H9 (cell line): ENCODE measurements at regions not wholly inside any gene's neighbourhood (a gene's known extent, or its start where the extent isn't known, plus 50 kb on each side); places are given as distances from the start of the nearest gene placed in this dataset.

ENCODE experiments used
- DNase-seq: peaks from one replicate; pipeline ENCODE4 v3.0.0-alpha.2; 2017
- H2AFZ ChIP-seq: one replicate; pipeline ENCODE4 v1.6.1; 2013; ENCODE audit warnings: mild to moderate bottlenecking, low read length, control low read depth, moderate library complexity
- H2AK5ac ChIP-seq: 2 replicates; pipeline ENCODE4 v1.6.1; 2013; ENCODE audit warnings: low read length, control low read depth, mixed read lengths; ENCODE audit not compliant: insufficient read length
- H2BK120ac ChIP-seq: one replicate; pipeline ENCODE4 v1.6.1; 2013; ENCODE audit warnings: low read depth, mild to moderate bottlenecking, low read length, control low read depth, inconsistent platforms; ENCODE audit not compliant: poor library complexity, severe bottlenecking
- H2BK12ac ChIP-seq: 2 replicates; pipeline ENCODE4 v1.6.1; 2013; ENCODE audit warnings: low read length, control low read depth, mixed read lengths, low read depth; ENCODE audit not compliant: insufficient read length
- H2BK15ac ChIP-seq: 2 replicates; pipeline ENCODE4 v1.6.1; 2013; ENCODE audit warnings: low read depth, low read length, control low read depth
- H2BK20ac ChIP-seq: one replicate; pipeline ENCODE4 v1.6.1; 2013; ENCODE audit warnings: low read depth, mild to moderate bottlenecking, low read length, control low read depth, inconsistent platforms; ENCODE audit not compliant: poor library complexity, severe bottlenecking
- H2BK5ac ChIP-seq: 2 replicates; pipeline ENCODE4 v1.6.1; 2013; ENCODE audit warnings: low read length, control low read depth, mixed read lengths; ENCODE audit not compliant: insufficient read length
- H3K14ac ChIP-seq: 2 replicates; pipeline ENCODE4 v1.6.1; 2013; ENCODE audit warnings: low read length, control low read depth; ENCODE audit not compliant: insufficient read depth
- H3K18ac ChIP-seq: 2 replicates; pipeline ENCODE4 v1.6.1; 2013; ENCODE audit warnings: low read depth, mild to moderate bottlenecking, mixed read lengths, low read length, control low read depth; ENCODE audit not compliant: insufficient read length
- H3K23ac ChIP-seq: 2 replicates; pipeline ENCODE4 v1.6.1; 2013; ENCODE audit warnings: low read length, control low read depth, mixed read lengths, low read depth; ENCODE audit not compliant: insufficient read length
- H3K23me2 ChIP-seq: 2 replicates; pipeline ENCODE4 v1.6.1; 2013; ENCODE audit warnings: low read depth, mild to moderate bottlenecking, mixed read lengths, low read length, control low read depth; ENCODE audit not compliant: insufficient read length, poor library complexity, severe bottlenecking
- H3K27ac ChIP-seq: 2 replicates; pipeline ENCODE4 v1.5.1; 2013; ENCODE audit warnings: low read length, control low read depth, mixed read lengths, low read depth; ENCODE audit not compliant: insufficient read length
- H3K27me3 ChIP-seq: 2 replicates; pipeline ENCODE4 v1.6.1; 2013; ENCODE audit warnings: low read length, control low read depth, inconsistent platforms; ENCODE audit not compliant: insufficient read depth
- H3K4ac ChIP-seq: 2 replicates; pipeline ENCODE4 v1.6.1; 2013; ENCODE audit warnings: low read depth, mild to moderate bottlenecking, control low read depth, inconsistent platforms, low read length, moderate library complexity
- H3K4me1 ChIP-seq: 2 replicates; pipeline ENCODE4 v1.6.1; 2013; ENCODE audit warnings: low read length, control low read depth, inconsistent platforms; ENCODE audit not compliant: insufficient read depth
- H3K4me2 ChIP-seq: 2 replicates; pipeline ENCODE4 v1.6.1; 2013; ENCODE audit warnings: low read length, control low read depth, mixed read lengths; ENCODE audit not compliant: insufficient read length, insufficient read depth
- H3K56ac ChIP-seq: 2 replicates; pipeline ENCODE4 v1.6.1; 2013; ENCODE audit warnings: low read depth, mild to moderate bottlenecking, mixed read lengths, low read length, control low read depth; ENCODE audit not compliant: insufficient read length
- H3K79me1 ChIP-seq: 2 replicates; pipeline ENCODE4 v1.6.1; 2013; ENCODE audit warnings: low read depth, mild to moderate bottlenecking, moderate library complexity, low read length, control low read depth, inconsistent platforms; ENCODE audit not compliant: insufficient read depth, poor library complexity, severe bottlenecking
- H3K79me2 ChIP-seq: 2 replicates; pipeline ENCODE4 v1.6.1; 2013; ENCODE audit warnings: low read length, control low read depth, inconsistent platforms; ENCODE audit not compliant: insufficient read depth
- H3K9ac ChIP-seq: 2 replicates; pipeline ENCODE4 v1.6.1; 2013; ENCODE audit warnings: low read length, control low read depth, mixed read lengths; ENCODE audit not compliant: insufficient read length; ENCODE audit errors: extremely low read depth
- H3K9me3 ChIP-seq: one replicate; pipeline ENCODE4 v1.6.1; 2013; ENCODE audit warnings: low read depth, low read length, inconsistent platforms; ENCODE audit not compliant: control insufficient read depth
- H3T11ph ChIP-seq: one replicate; pipeline ENCODE4 v1.6.1; 2013; ENCODE audit warnings: mild to moderate bottlenecking, low read length, control low read depth, inconsistent platforms
- H4K20me1 ChIP-seq: one replicate; pipeline ENCODE4 v1.6.1; 2013; ENCODE audit not compliant: control insufficient read depth, insufficient read length, insufficient read depth
- H4K5ac ChIP-seq: 2 replicates; pipeline ENCODE4 v1.6.1; 2013; ENCODE audit warnings: low read depth, mild to moderate bottlenecking, mixed read lengths, low read length, control low read depth; ENCODE audit not compliant: insufficient read length
- H4K8ac ChIP-seq: replicated peaks from 2 replicates; pipeline ENCODE4 v1.6.1; 2013; ENCODE audit warnings: low read length, control low read depth, mixed read lengths, low read depth; ENCODE audit not compliant: insufficient read length
- H4K91ac ChIP-seq: 2 replicates; pipeline ENCODE4 v1.6.1; 2013; ENCODE audit warnings: low read depth, mild to moderate bottlenecking, moderate library complexity, mixed read lengths, low read length, control low read depth; ENCODE audit not compliant: insufficient read length
- H3K27ac Mint-ChIP-seq, 3 experiments: 2 replicates in 2 of 3; 3 replicates in 1 of 3; pipeline ENCODE4 v1.8.0; 2020 to 2021; ENCODE audit warnings: mixed read lengths in 3 of 3, mild to moderate bottlenecking in 1 of 3, moderate library complexity in 1 of 3
- H3K27me3 Mint-ChIP-seq: 2 replicates; pipeline ENCODE4 v1.8.0; 2021; ENCODE audit warnings: low read depth, mild to moderate bottlenecking, moderate library complexity, mixed read lengths
- H3K36me3 Mint-ChIP-seq, 3 experiments: 2 replicates in 2 of 3; 3 replicates in 1 of 3; pipeline ENCODE4 v1.8.0; 2020 to 2021; ENCODE audit warnings: low read depth in 3 of 3, mixed read lengths in 3 of 3; ENCODE audit not compliant: insufficient read depth in 1 of 3
- H3K4me1 Mint-ChIP-seq, 2 experiments: 2 replicates each; pipeline ENCODE4 v1.8.0; 2020; ENCODE audit warnings: mixed read lengths in 2 of 2
- H3K4me3 Mint-ChIP-seq, 2 experiments: 2 replicates in 1 of 2; 3 replicates in 1 of 2; pipeline ENCODE4 v1.8.0; 2020 to 2021; ENCODE audit warnings: mild to moderate bottlenecking in 2 of 2, mixed read lengths in 2 of 2, moderate library complexity in 1 of 2
- H3K9me3 Mint-ChIP-seq, 2 experiments: 2 replicates in 1 of 2; 3 replicates in 1 of 2; pipeline ENCODE4 v1.8.0; 2020; ENCODE audit warnings: mild to moderate bottlenecking in 2 of 2, mixed read lengths in 2 of 2, moderate library complexity in 1 of 2
- WGBS: extraction: QIAGEN DNeasy Blood & Tissue Kit; methylation state at CpG from one replicate; pipeline ENCODE4 v1.1.7; 2013; ENCODE audit warnings: missing lambda C conversion rate, low lambda C conversion rate, mixed read lengths; ENCODE audit not compliant: insufficient read length; ENCODE audit errors: extremely low coverage; 5-methylcytosine and 5-hydroxymethylcytosine counted together
- TF ChIP-seq, protein P1 (sequence below): fragments of 200-600 bp; sonication (generic); conservative IDR thresholded peaks from 3 replicates; pipeline ENCODE4 v1.8.0; 2021; ENCODE audit warnings: antibody characterized with exemption, mild to moderate bottlenecking

DNA sequence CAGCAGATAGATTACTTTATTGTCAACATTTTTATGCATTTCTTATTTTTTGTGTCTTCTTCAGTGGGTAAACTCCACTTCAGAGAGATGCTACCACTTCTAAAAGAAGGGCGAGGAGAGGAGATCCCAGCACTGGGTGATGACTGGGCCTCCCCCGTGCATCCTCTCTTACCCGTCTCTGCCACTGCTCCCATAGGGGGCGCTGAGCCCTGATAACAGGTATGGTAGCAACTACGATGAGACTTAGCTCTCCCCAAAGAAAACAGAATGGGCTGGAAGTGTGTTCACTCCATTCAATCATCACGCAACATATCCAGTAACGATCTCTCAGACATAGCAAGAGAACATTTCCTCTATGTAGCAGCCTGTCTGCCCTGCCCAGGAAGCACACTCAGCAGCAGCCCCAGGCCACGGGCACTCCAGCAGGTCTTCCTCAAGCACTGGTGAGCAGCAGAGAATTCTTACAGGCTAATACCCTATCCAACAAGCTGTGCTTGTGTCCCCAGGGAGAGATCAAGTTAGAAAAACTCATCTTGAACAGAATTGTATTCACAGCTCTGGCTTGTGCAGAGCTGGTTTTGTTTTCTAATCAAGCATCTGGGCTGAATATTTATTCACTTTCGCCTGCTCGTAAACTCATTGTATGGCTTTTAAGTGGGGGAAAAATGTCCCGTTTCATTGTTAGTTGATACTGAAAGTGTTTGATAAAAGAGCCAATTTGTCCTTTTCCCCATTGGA lies 533.1 kb upstream of the CDH4 start:
- 0 out of 7 replicates have a peak overlapping the region, but pooled peaks of 1 of the 3 experiments have one; percentile 37 for H3K27ac Mint-ChIP-seq
- H4K20me1 ChIP-seq = no peaks in the 10 kb centered on the region
- H4K91ac ChIP-seq = no peak overlapping the region
- H3K18ac ChIP-seq = no peak overlapping the region
- no peaks in the 10 kb centered on the region for H3K79me2 ChIP-seq
- H2AK5ac ChIP-seq = no peak overlapping the region
- no peak overlapping the region for H2BK5ac ChIP-seq
- no peaks in the 10 kb centered on the region for H3K4me1 ChIP-seq
- H3K27me3 ChIP-seq = no peaks in the 10 kb centered on the region; the same call in 1 of the 2 replicates
- H3K4me3 Mint-ChIP-seq = no peak overlapping the region
- H3K9ac ChIP-seq = no peak overlapping the region
- no peak overlapping the region for H4K8ac ChIP-seq
- no peaks in the 10 kb centered on the region for H3K9me3 Mint-ChIP-seq
- H3K4me2 ChIP-seq = no peak overlapping the region
- H3T11ph ChIP-seq = no peak overlapping the region
- H3K27me3 Mint-ChIP-seq = no peaks in the 10 kb centered on the region
- H3K4ac ChIP-seq = no peak overlapping the region
- no peak overlapping the region for H2BK20ac ChIP-seq
- H2BK120ac ChIP-seq = no peak overlapping the region
- TF ChIP-seq, protein P1, sequence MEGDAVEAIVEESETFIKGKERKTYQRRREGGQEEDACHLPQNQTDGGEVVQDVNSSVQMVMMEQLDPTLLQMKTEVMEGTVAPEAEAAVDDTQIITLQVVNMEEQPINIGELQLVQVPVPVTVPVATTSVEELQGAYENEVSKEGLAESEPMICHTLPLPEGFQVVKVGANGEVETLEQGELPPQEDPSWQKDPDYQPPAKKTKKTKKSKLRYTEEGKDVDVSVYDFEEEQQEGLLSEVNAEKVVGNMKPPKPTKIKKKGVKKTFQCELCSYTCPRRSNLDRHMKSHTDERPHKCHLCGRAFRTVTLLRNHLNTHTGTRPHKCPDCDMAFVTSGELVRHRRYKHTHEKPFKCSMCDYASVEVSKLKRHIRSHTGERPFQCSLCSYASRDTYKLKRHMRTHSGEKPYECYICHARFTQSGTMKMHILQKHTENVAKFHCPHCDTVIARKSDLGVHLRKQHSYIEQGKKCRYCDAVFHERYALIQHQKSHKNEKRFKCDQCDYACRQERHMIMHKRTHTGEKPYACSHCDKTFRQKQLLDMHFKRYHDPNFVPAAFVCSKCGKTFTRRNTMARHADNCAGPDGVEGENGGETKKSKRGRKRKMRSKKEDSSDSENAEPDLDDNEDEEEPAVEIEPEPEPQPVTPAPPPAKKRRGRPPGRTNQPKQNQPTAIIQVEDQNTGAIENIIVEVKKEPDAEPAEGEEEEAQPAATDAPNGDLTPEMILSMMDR = peak; percentile 87
- H3K9me3 ChIP-seq = no peaks in the 10 kb centered on the region
- WGBS = no CpG with 5 or more reads among the region's 11 CpGs
- no peak overlapping the region for H4K5ac ChIP-seq
- H3K23ac ChIP-seq = no peak overlapping the region
- H3K4me1 Mint-ChIP-seq = peaks cover 20 to 26% of the 10 kb centered on the region in 2 experiments
- no peak overlapping the region for H2BK12ac ChIP-seq
- no peak overlapping the region for H3K56ac ChIP-seq
- H3K23me2 ChIP-seq = no peaks in the 10 kb centered on the region
- no peak overlapping the region for H3K27ac ChIP-seq
- H2BK15ac ChIP-seq = no peak overlapping the region
- no peak overlapping the region for H2AFZ ChIP-seq
- H3K36me3 Mint-ChIP-seq = 0 out of 7 replicates have a peak, but pooled peaks cover 0 to 4% (median 0%) of the 10 kb centered on the region in 3 experiments
- peak; percentile 77 for DNase-seq
- H3K14ac ChIP-seq = no peak overlapping the region
- no peaks in the 10 kb centered on the region for H3K79me1 ChIP-seq
